ENCODE measurements at regions not wholly inside any gene's neighbourhood (a gene's known extent, or its start where the extent isn't known, plus 50 kb on each side); places are given as distances from the start of the nearest gene placed in this dataset.

GRCh38 chrX:9227276-9227675 lies 193.3 kb upstream of the FAM9B start:
- Histone ChIP-seq H2AFZ (no peak overlapping the region), H4K20me1 (ENCODE audit: insufficient read depth) (no peaks in the 10 kb centered on the region), H3K27ac (no peak overlapping the region), H3K4me3 (no peak overlapping the region), H3K4me1 (ENCODE audit: insufficient read depth) (peaks cover 15% of the 10 kb centered on the region), H3K9me2 (ENCODE audit: insufficient read depth) (no peaks in the 10 kb centered on the region), H3K4me2 (ENCODE audit: unreplicated experiment) (no peak overlapping the region), H3K9me3 (ENCODE audit: low read depth) (no peaks in the 10 kb centered on the region), H3K36me3 (ENCODE audit: low read depth) (no peaks in the 10 kb centered on the region), H3K79me2 (ENCODE audit: insufficient read depth) (no peaks in the 10 kb centered on the region), H3K9ac (no peak overlapping the region), H3F3A (ENCODE audit: insufficient read depth) (no peaks in the 10 kb centered on the region), H3K27me3 (replicated peaks; ENCODE audit: insufficient read depth) (no peaks in the 10 kb centered on the region)
- WGBS, 2 experiments (ENCODE audit: low coverage in 1 of 2, low lambda C conversion rate in 2 of 2, missing lambda C conversion rate in 2 of 2) = 25 to 36% methylated on average over 3 to 6 of the region's 6 CpGs
- in situ Hi-C loops (cut with MboI) = no loop called here
- TF ChIP-seq EZH2 (IDR thresholded peaks at IDR 0.05; ENCODE audit: insufficient read depth, poor library complexity, severe bottlenecking) = no peak
- TF ChIP-seq EZH2phosphoT487 (IDR thresholded peaks at IDR 0.05; ENCODE audit: insufficient read depth, low read depth) = no peak
- DNase-seq = peak; percentile 59

- TF ChIP-seq EZH2phosphoT487 (IDR thresholded peaks at IDR 0.05; ENCODE audit: insufficient read depth, low read depth) (no peak), EZH2 (IDR thresholded peaks at IDR 0.05; ENCODE audit: insufficient read depth, poor library complexity, severe bottlenecking) (no peak)
- H3K9me3 ChIP-seq (ENCODE audit: low read depth) = no peaks in the 10 kb centered on the region
- H3K4me3 ChIP-seq = no peak overlapping the region
- H3K9me2 ChIP-seq (ENCODE audit: insufficient read depth) = no peaks in the 10 kb centered on the region
- H3K27me3 ChIP-seq (replicated peaks; ENCODE audit: insufficient read depth) = no peaks in the 10 kb centered on the region
- no peak overlapping the region for H3K27ac ChIP-seq
- in situ Hi-C loops (cut with MboI) = no loop called here
- peaks cover 15% of the 10 kb centered on the region for H3K4me1 ChIP-seq (ENCODE audit: insufficient read depth)
- peak; percentile 70 for DNase-seq
- H3K4me2 ChIP-seq (ENCODE audit: unreplicated experiment) = peak overlapping the region; percentile 52
- H3K79me2 ChIP-seq (ENCODE audit: insufficient read depth) = no peaks in the 10 kb centered on the region
- H3F3A ChIP-seq (ENCODE audit: insufficient read depth) = no peaks in the 10 kb centered on the region
- 19 to 24% methylated on average over 5 of the region's 5 CpGs for WGBS, 2 experiments (ENCODE audit: low coverage in 1 of 2, low lambda C conversion rate in 2 of 2, missing lambda C conversion rate in 2 of 2)
- H4K20me1 ChIP-seq (ENCODE audit: insufficient read depth) = no peaks in the 10 kb centered on the region
- no peak overlapping the region for H3K9ac ChIP-seq
- no peaks in the 10 kb centered on the region for H3K36me3 ChIP-seq (ENCODE audit: low read depth)
- no peak overlapping the region for H2AFZ ChIP-seq
Measured at GRCh38 chrX:9231491-9231890, 197.6 kb upstream of the FAM9B start.

- Histone ChIP-seq H3K4me3 (no peak overlapping the region), H4K20me1 (ENCODE audit: insufficient read depth) (no peaks in the 10 kb centered on the region), H3K79me2 (ENCODE audit: insufficient read depth) (no peaks in the 10 kb centered on the region), H3K9me3 (ENCODE audit: low read depth) (no peaks in the 10 kb centered on the region), H3K36me3 (ENCODE audit: low read depth) (no peaks in the 10 kb centered on the region), H3K4me2 (ENCODE audit: unreplicated experiment) (no peak overlapping the region), H3K9ac (no peak overlapping the region), H3K27me3 (replicated peaks; ENCODE audit: insufficient read depth) (no peaks in the 10 kb centered on the region), H3F3A (ENCODE audit: insufficient read depth) (no peaks in the 10 kb centered on the region), H2AFZ (no peak overlapping the region), H3K27ac (no peak overlapping the region), H3K9me2 (ENCODE audit: insufficient read depth) (no peaks in the 10 kb centered on the region), H3K4me1 (ENCODE audit: insufficient read depth) (peaks cover 1% of the 10 kb centered on the region; the same call in 1 of the 2 replicates)
- TF ChIP-seq EZH2 (IDR thresholded peaks at IDR 0.05; ENCODE audit: insufficient read depth, poor library complexity, severe bottlenecking) (no peak), EZH2phosphoT487 (IDR thresholded peaks at IDR 0.05; ENCODE audit: insufficient read depth, low read depth) (no peak)
- in situ Hi-C loops (cut with MboI) = no loop called here
- DNase-seq = no peak
- 96 to 100% methylated on average over 4 to 5 of the region's 5 CpGs for WGBS, 2 experiments (ENCODE audit: low coverage in 1 of 2, low lambda C conversion rate in 2 of 2, missing lambda C conversion rate in 2 of 2)
Measured at GRCh38 chrX:9233141-9233540, 199.2 kb upstream of the FAM9B start.

DNA sequence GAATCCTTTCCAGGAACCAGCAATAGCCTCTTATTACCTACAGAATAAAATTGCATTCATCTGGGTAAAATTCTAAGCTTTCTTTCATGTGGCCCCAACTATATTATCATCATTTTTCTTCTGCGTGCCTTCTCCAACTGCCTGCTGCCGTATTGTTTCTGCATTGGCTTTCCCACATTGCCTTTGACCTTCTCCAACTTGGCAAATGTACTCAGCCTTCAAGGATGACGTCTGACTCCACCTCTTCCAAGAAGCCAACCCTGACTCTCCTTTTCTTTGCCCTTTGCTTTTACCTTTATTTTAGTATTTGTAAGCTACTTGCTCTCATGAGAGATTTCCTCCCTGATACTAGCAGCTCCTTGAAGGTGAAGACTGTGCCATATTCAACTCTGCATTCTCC lies 200.4 kb upstream of the FAM9B start:
- Histone ChIP-seq H3K9me3 (ENCODE audit: low read depth) (no peaks in the 10 kb centered on the region), H3K4me3 (no peak overlapping the region), H3K4me2 (ENCODE audit: unreplicated experiment) (no peak overlapping the region), H3K27ac (no peak overlapping the region), H2AFZ (no peak overlapping the region), H3K27me3 (replicated peaks; ENCODE audit: insufficient read depth) (no peaks in the 10 kb centered on the region), H3F3A (ENCODE audit: insufficient read depth) (no peaks in the 10 kb centered on the region), H3K4me1 (ENCODE audit: insufficient read depth) (no peaks in the 10 kb centered on the region; the same call in 1 of the 2 replicates), H3K9ac (no peak overlapping the region), H3K9me2 (ENCODE audit: insufficient read depth) (no peaks in the 10 kb centered on the region), H3K79me2 (ENCODE audit: insufficient read depth) (no peaks in the 10 kb centered on the region), H3K36me3 (ENCODE audit: low read depth) (no peaks in the 10 kb centered on the region), H4K20me1 (ENCODE audit: insufficient read depth) (no peaks in the 10 kb centered on the region)
- 97 to 100% methylated on average over 2 to 3 of the region's 3 CpGs for WGBS, 2 experiments (ENCODE audit: low coverage in 1 of 2, low lambda C conversion rate in 2 of 2, missing lambda C conversion rate in 2 of 2)
- in situ Hi-C loops (cut with MboI) = no loop called here
- DNase-seq = no peak
- TF ChIP-seq EZH2 (IDR thresholded peaks at IDR 0.05; ENCODE audit: insufficient read depth, poor library complexity, severe bottlenecking) = no peak
- no peak for TF ChIP-seq EZH2phosphoT487 (IDR thresholded peaks at IDR 0.05; ENCODE audit: insufficient read depth, low read depth)

DNA sequence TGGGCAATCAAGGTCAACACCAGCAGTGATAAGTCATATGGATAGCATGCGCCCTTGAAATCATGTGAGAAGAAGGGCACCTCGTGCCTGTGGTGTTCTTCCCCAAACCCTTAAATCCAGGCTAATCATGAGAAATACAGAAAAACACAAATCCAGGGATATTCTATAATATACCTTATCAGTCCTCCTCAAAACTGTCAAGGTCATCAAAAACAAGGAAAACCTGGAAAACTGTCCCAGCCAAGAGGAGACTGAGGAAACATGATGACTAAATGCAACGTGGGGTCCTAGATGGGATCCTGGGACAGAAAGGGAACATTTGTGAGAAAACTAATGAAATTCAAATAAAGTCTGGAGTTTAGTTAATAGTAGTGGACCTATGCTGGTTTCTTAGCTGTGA lies 201.8 kb upstream of the FAM9B start:
- Histone ChIP-seq H3K4me1 (ENCODE audit: insufficient read depth) (no peaks in the 10 kb centered on the region; the same call in 1 of the 2 replicates), H2AFZ (no peak overlapping the region), H3K9ac (no peak overlapping the region), H3K27ac (no peak overlapping the region), H3K4me3 (no peak overlapping the region), H3F3A (ENCODE audit: insufficient read depth) (no peaks in the 10 kb centered on the region), H3K79me2 (ENCODE audit: insufficient read depth) (no peaks in the 10 kb centered on the region), H3K27me3 (replicated peaks; ENCODE audit: insufficient read depth) (no peaks in the 10 kb centered on the region), H3K4me2 (ENCODE audit: unreplicated experiment) (no peak overlapping the region), H3K9me2 (ENCODE audit: insufficient read depth) (no peaks in the 10 kb centered on the region), H3K36me3 (ENCODE audit: low read depth) (no peaks in the 10 kb centered on the region), H3K9me3 (ENCODE audit: low read depth) (no peaks in the 10 kb centered on the region), H4K20me1 (ENCODE audit: insufficient read depth) (no peaks in the 10 kb centered on the region)
- in situ Hi-C loops (cut with MboI) = no loop called here
- 82 to 88% methylated on average over 3 of the region's 3 CpGs for WGBS, 2 experiments (ENCODE audit: low coverage in 1 of 2, low lambda C conversion rate in 2 of 2, missing lambda C conversion rate in 2 of 2)
- no peak for TF ChIP-seq EZH2phosphoT487 (IDR thresholded peaks at IDR 0.05; ENCODE audit: insufficient read depth, low read depth)
- no peak for TF ChIP-seq EZH2 (IDR thresholded peaks at IDR 0.05; ENCODE audit: insufficient read depth, poor library complexity, severe bottlenecking)
- DNase-seq = no peak

All from GM23248 (cell line).